Activated T-cell treated with anti-CD3 and anti-CD28 coated beads, Interleukin-2, amount 50 U/mL, for 24 hours (primary cell): ENCODE measurements at regions not wholly inside any gene's neighbourhood (a gene's known extent, or its start where the extent isn't known, plus 50 kb on each side); places are given as distances from the start of the nearest gene placed in this dataset.

ENCODE experiments used
- DNase-seq: peaks from one replicate; pipeline ENCODE4 v3.0.0-alpha.2; 2020
- H3K27ac Mint-ChIP-seq: 2 replicates; pipeline ENCODE4 v1.8.0; 2020; ENCODE audit warnings: mild to moderate bottlenecking, mixed read lengths
- H3K27me3 Mint-ChIP-seq: 2 replicates; pipeline ENCODE4 v1.8.0; 2020; ENCODE audit warnings: mixed read lengths
- H3K36me3 Mint-ChIP-seq: 2 replicates; pipeline ENCODE4 v1.8.0; 2020; ENCODE audit warnings: low read depth, mixed read lengths
- H3K4me1 Mint-ChIP-seq: 2 replicates; pipeline ENCODE4 v1.8.0; 2020; ENCODE audit warnings: low read depth, mixed read lengths
- H3K4me3 Mint-ChIP-seq: 2 replicates; pipeline ENCODE4 v1.8.0; 2020; ENCODE audit warnings: mild to moderate bottlenecking, moderate library complexity, mixed read lengths
- H3K9me3 Mint-ChIP-seq: 2 replicates; pipeline ENCODE4 v1.8.0; 2020; ENCODE audit warnings: mixed read lengths

GRCh38 chr5:138632900-138633489 is 57.8 kb upstream of the HSPA9 start:
- Mint-ChIP-seq H3K4me3 (no peak overlapping the region), H3K9me3 (no peaks in the 10 kb centered on the region), H3K36me3 (no peaks in the 10 kb centered on the region), H3K27me3 (peaks cover 66% of the 10 kb centered on the region), H3K27ac (no peak overlapping the region), H3K4me1 (no peaks in the 10 kb centered on the region)
- DNase-seq, result no peak

DNA sequence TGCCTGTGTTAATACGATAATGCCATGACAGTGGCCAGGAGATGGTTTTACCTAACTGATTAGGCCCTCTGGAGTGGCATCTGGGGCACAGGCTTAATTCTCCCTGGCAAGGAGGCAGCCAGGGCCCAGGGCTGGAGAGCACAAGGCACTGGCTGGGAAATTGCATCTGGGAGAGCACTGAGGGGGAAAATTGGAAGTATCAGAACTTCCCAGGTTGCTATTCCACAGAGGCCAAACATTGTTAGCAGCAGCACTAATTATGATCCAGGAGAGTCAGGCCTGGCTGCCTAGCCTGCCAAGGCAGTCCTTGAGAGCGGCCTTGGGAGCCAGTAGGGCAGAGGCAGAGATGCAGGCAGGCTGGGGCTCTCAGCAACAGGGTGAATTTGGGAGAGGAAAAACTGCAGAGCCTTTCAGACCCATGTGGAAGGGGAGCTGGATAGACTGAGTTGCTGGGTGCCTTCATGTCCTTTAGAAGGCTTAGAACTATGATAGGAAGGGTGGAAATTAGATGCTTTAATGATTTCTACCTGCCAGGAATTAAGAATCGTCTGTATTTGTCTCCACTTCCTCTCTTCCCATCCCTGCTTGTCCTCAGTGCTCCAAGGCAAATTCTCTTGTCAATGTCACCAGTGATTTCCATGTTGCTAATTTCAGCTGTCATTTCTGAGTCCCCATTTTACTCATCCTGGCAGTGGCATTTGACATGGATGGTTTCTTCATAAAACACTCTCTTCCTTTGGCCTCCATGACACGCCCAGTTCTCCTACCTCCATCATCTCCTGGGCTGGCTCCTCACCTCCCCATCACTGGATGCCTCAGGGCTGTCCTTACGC is 56.1 kb upstream of the HSPA9 start:
- H3K36me3 Mint-ChIP-seq, result no peaks in the 10 kb centered on the region
- no peak for DNase-seq
- peaks cover 57% of the 10 kb centered on the region for H3K27me3 Mint-ChIP-seq
- no peaks in the 10 kb centered on the region for H3K9me3 Mint-ChIP-seq
- H3K4me3 Mint-ChIP-seq, result no peak overlapping the region
- H3K4me1 Mint-ChIP-seq, result no peaks in the 10 kb centered on the region
- no peak overlapping the region for H3K27ac Mint-ChIP-seq

DNA sequence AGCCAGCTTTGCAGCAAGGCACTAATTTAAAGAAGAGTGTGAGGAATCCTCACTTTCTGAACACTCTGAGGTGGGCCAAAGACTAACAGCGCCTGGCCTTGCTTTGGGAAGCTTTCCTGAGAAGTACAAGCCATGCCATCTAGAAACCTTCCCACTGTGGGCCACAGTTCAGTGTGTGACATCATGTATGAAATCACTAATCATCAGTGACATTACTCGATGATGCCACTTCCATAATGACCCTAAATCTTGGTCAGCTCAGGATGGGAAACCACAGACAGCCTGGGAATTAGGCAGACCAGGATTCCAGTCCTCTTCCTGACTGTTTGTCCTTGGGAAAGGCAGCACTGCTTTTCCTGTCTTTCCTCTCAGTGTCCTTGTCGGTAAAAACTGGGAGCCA is 54.2 kb upstream of the HSPA9 start:
- DNase-seq, result no peak
- Mint-ChIP-seq H3K27ac (no peak overlapping the region), H3K36me3 (no peaks in the 10 kb centered on the region), H3K9me3 (no peaks in the 10 kb centered on the region), H3K4me3 (no peak overlapping the region), H3K27me3 (peaks cover 43% of the 10 kb centered on the region), H3K4me1 (no peaks in the 10 kb centered on the region)

DNA sequence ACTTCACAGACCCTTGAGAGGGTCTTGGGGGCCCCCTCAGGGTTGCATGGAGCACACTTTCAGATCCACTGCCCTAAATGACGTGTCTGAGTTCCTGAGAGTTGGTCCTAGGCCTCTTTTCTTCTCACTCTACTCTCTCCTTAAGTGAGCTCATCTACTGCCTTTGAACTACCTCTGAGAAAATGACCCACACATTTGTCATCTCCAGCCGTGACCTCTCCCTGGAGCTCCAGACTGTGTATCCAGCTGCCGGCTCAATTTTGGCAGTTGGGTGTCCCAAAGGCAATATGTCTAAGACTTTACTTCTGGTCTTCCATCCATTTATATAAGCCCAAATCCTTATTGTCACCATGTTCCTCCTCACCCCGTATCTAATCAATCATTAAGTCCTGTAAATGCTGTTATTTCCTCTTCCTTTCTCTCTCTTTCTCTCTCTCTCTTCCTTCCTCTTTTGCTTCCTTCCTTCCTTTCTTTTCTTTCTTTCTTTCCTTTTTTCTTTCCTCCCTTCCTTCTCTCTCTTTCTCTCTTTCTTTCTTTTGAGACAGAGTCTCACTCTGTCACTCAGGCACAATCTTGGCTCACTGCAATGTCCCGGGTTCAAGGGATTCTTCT is 51.2 kb upstream of the HSPA9 start:
- DNase-seq, result no peak
- H3K27me3 Mint-ChIP-seq, result peaks cover 40% of the 10 kb centered on the region
- H3K9me3 Mint-ChIP-seq, result no peaks in the 10 kb centered on the region
- H3K27ac Mint-ChIP-seq, result no peak overlapping the region
- no peaks in the 10 kb centered on the region for H3K36me3 Mint-ChIP-seq
- H3K4me3 Mint-ChIP-seq, result no peak overlapping the region
- no peaks in the 10 kb centered on the region for H3K4me1 Mint-ChIP-seq

- Mint-ChIP-seq H3K4me1 (no peaks in the 10 kb centered on the region), H3K9me3 (no peaks in the 10 kb centered on the region), H3K27me3 (peaks cover 47% of the 10 kb centered on the region), H3K4me3 (no peak overlapping the region), H3K36me3 (no peaks in the 10 kb centered on the region), H3K27ac (no peak overlapping the region)
- DNase-seq, result no peak
Observed at GRCh38 chr5:138625134-138625533, 49.9 kb upstream of the HSPA9 start.
